HG03558 (cell line): ENCODE measurements at regions not wholly inside any gene's neighbourhood (a gene's known extent, or its start where the extent isn't known, plus 50 kb on each side); places are given as distances from the start of the nearest gene placed in this dataset.
A peak's percentile ranks its signal among the peaks of the same experiment; 100 is the strongest.

Experiments used
- ATAC-seq: cut with Tn5 transposase; IDR thresholded peaks from one replicate; pipeline ENCODE4 v1.9.1; 2021; ENCODE audit warnings: moderate number of reproducible peaks; ENCODE audit not compliant: unreplicated experiment; ENCODE audit errors: extremely low read depth

GRCh38 chr3:113133140-113133539 is 78.2 kb upstream of the BOC start:
- ATAC-seq: no peak

- ATAC-seq: no peak
These were observed 75.3 kb upstream of the BOC start for GRCh38 chr3:113136071-113136470.

- ATAC-seq: no peak
These were observed 74.8 kb upstream of the BOC start for GRCh38 chr3:113136544-113136943.

DNA sequence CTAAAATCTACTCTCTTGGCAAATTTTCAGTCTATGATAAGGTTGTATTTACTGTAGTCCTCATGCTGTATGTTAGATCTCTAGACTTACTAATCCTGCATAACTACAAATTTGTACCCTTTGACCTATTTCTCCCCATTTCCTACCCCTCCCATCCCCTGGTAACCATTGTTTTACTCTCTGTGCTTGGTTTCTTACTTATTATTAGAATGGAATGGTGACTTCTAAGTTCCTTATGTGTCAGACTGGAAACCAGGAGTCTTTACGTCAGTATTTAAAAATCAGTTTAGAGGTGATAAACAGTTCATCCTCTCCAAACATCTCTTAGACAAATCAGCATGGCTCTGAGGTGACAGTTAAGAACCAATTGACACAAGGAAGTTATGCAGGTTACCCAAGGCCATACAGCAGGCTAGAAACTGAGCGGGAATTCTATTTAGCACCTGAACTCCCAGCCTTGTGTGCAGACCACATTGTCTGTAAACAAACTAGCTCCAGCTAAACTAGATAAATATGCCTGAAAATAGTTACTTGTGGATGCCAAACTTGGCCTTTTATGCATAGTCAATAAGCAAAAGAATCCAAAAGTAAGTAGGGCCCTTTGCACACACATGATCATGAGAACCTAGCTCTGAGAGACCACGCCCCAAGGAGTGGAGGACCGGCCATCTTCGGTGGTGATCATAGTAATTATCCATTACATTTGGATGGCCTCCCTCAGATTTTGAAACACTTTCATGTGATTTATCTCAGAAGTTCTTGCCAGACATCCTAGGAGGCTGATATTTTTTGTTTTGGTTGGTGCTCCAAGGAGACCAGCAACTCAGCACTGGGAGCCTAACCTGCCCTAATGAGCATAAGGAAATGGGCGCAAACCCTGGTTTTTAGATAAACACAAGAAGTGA is 72.3 kb upstream of the BOC start:
- ATAC-seq: no peak

- no peak for ATAC-seq
These were observed 70.5 kb upstream of the BOC start for GRCh38 chr3:113140876-113141275.

GRCh38 chr3:113141543-113141942 is 69.8 kb upstream of the BOC start:
- no peak for ATAC-seq

DNA sequence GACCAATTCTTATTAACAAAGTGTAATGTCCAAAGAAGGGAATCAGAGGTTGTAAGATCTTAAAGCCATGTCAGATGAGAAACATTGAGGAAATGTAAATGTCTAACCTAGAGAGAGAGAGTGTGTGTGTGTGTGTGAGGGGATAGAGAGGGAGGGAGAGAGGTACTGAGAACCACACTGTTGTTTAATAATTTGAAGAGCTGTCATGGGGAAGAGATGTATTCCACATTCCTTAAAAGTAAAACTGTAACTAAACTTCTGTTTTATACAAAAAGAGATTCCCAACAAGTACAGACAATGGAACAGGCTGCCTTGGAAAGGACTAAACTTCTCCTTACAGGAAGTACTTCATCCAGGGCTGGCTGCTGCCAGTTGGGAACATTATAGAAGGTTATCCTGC is 68.9 kb upstream of the BOC start:
- ATAC-seq: no peak

GRCh38 chr3:113143353-113143752 is 68.0 kb upstream of the BOC start:
- ATAC-seq: no peak

DNA sequence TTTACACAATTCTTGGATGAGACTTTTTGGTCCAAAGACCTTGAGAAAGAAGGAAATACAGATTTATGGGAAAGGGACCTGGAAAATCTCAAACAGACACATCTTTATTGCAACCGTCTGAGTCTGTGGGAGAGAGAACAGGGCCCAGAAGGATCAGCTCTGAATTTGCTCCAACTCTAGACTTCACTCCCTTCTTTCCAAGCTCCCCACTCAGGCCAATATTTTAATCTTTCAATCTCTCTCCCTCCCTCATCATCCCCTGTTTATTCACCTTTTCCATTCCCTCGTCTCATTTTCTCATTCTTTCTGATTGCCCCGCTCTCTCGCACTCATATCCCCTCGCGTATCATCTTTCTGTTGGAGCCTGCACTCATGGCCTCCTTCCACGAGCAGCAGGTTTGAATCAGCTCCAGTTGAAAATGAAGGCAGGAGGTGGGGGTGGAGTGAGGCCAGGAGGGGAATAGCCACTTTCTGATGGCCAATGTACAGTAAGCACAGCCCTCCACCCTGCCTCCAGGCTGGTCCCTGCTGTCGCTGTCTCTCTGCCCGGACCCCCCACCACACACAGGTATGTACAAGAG is 63.6 kb upstream of the BOC start:
- ATAC-seq: no peak

GRCh38 chr3:113148284-113148683 is 63.1 kb upstream of the BOC start:
- ATAC-seq: no peak

GRCh38 chr3:113150250-113150649 is 61.1 kb upstream of the BOC start:
- ATAC-seq: no peak

DNA sequence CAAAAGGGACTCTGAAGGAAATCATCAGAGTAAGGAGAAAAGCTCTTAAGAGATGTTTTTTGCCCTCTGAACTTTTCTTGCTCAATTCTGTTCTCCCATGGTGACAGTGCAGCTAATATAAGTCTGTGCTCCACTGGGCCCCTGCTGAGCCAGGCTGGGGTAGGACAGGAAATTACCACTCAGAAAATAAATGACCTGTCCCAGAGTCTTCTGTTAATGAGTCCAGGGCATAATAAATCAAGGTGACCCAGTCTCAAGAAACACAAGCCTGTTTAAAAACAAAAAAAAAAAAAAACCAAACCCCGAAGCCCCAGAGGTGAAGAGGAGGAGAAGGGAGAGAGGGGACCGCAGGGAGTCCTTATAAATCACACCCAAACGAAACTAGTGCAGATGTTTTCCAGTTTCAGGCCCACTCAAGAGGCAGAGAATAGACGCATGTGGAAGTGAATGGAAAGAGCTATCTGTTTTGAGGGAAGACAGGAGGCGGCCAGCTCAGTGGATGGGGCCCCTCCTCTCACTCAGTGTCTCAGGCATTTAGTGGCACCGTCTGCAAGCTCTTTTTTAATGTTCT is 59.8 kb upstream of the BOC start:
- ATAC-seq: no peak

GRCh38 chr3:113152849-113153248 is 58.5 kb upstream of the BOC start:
- no peak for ATAC-seq

DNA sequence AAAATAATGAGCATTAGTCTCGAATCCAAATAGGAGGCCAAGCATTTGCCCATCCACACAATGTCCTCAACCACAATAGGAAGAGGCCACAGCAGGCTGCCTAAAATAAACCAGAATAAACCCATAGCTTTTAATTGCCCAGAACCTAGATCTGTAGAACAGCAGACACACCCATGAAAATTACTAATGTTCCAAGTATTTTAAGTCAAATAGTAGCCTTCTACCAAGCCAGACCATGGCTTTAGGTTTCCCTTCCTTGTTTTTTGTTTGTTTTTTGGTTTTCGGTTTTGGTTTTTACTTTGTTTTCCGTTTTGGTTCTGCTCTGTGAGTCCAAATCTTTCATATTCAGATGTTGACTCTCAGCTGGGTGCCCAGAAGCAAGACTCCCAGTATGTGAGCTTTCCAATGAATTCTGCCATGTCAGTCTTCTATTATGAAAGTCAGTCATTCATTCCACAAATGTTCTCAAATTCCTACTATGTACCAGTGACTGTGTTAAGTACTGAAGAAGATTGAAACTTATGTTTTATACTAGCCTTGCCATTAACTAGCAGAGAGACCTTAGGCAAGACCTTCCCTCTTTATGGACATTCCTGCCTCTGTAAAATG is 57.8 kb upstream of the BOC start:
- ATAC-seq: peak; percentile 65

DNA sequence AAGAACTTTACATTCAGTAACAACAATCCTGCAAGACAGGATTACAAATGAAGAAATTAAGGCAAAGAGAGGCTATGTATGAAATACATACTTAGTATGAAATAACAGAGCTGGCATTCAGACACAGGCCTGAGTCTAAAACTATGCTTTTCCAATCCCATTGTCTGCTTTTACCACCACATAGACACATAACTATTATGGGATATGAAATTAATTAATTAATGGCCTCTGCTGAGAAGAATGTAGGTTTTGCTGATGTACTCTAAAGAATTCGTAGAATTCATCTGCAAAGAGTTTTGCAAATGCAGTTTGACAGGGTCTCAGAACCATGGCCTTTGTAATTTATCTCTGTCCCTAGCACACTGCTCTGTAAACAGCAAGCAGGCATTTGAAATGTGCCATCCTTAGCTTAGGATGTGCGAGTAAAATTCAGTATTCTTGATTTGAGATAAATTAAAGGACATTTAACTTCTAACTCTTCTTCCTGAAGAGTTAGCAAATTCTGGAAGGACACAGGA is 54.5 kb upstream of the BOC start:
- no peak for ATAC-seq

DNA sequence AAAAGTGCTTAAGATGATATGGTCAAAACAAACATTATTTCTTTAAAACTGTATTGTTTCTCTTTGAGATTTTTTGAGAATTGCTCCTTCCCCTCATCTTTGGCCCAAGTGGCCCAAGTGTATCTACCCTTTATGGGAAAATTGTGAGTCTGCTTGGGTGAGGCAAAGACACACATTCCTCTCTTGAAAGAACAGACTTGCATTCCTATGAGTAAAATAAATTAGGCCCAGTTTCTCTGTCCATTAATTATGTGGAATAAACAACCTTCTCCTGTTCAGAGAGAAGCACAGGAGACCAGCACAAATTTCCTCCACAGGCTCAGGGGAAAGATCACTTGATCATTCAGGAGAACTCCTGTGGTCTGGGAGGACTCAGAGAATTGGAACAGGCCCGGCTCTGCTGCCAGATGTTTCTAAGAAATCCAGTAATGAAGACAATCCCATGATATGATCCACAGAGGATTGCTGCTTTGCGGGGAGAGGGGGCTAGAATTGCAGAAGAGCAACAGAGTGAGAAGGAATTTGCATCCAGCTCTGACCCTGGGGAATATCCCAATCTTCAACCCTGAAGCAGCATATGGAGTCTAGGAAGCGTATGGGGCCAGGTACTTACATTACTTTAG is 53.8 kb upstream of the BOC start:
- ATAC-seq: no peak

- ATAC-seq: no peak
These were observed 53.2 kb upstream of the BOC start for GRCh38 chr3:113158171-113158570.
